ENCODE measurements at regions not wholly inside any gene's neighbourhood (a gene's known extent, or its start where the extent isn't known, plus 50 kb on each side); places are given as distances from the start of the nearest gene placed in this dataset.

GRCh38 chrX:4670606-4671005 lies 957.2 kb upstream of the PRKX start:
- WGBS, 4 donors: 73 to 94% (median 86%) methylated on average over 5 of the region's 5 CpGs
- intact Hi-C loops (cut with DNase I): no loop called here

GRCh38 chrX:4668802-4669536 lies 955.5 kb upstream of the PRKX start:
- H3K4me1 ChIP-seq (replicated peaks in 1 of 2): no peaks in the 10 kb centered on the region
- 66 to 74% (median 72%) methylated on average over 7 of the region's 7 CpGs for WGBS, 4 donors
- TF ChIP-seq POLR2A (IDR thresholded peaks at IDR 0.05) (no peak), CTCF (IDR thresholded peaks at IDR 0.05) (no peak)
- H3K9me3 ChIP-seq (replicated peaks in 1 of 3): no peaks in the 10 kb centered on the region
- no peaks in the 10 kb centered on the region for H3K27me3 ChIP-seq
- H3K27ac ChIP-seq: no peak overlapping the region
- H3K36me3 ChIP-seq (replicated peaks in 1 of 2): no peaks in the 10 kb centered on the region
- intact Hi-C loops (cut with DNase I): no loop called here
- DNase-seq: no peak
- H3K4me3 ChIP-seq: no peak overlapping the region

More at GRCh38 chrX:4670606-4671005, 957.2 kb upstream of the PRKX start:
- DNase-seq: no peak
- no peaks in the 10 kb centered on the region for H3K36me3 ChIP-seq (replicated peaks in 1 of 2)
- H3K27me3 ChIP-seq: no peaks in the 10 kb centered on the region
- no peaks in the 10 kb centered on the region for H3K4me1 ChIP-seq (replicated peaks in 1 of 2)
- TF ChIP-seq POLR2A (IDR thresholded peaks at IDR 0.05) (no peak), CTCF (IDR thresholded peaks at IDR 0.05) (no peak)
- H3K4me3 ChIP-seq: no peak overlapping the region
- no peaks in the 10 kb centered on the region for H3K9me3 ChIP-seq (replicated peaks in 1 of 3)
- no peak overlapping the region for H3K27ac ChIP-seq

GRCh38 chrX:4663085-4663484 lies 949.6 kb upstream of the PRKX start:
- H3K27me3 ChIP-seq: no peaks in the 10 kb centered on the region
- H3K4me3 ChIP-seq: no peak overlapping the region
- no peak overlapping the region for H3K27ac ChIP-seq
- H3K4me1 ChIP-seq (replicated peaks in 1 of 2): no peaks in the 10 kb centered on the region
- DNase-seq: no peak
- H3K36me3 ChIP-seq (replicated peaks in 1 of 2): no peaks in the 10 kb centered on the region
- TF ChIP-seq CTCF (IDR thresholded peaks at IDR 0.05) (no peak), POLR2A (IDR thresholded peaks at IDR 0.05) (no peak)
- WGBS, 4 donors: 78 to 85% (median 80%) methylated on average over 3 of the region's 3 CpGs
- H3K9me3 ChIP-seq (replicated peaks in 1 of 3): no peaks in the 10 kb centered on the region
- intact Hi-C loops (cut with DNase I): no loop called here

GRCh38 chrX:4661771-4662170 lies 948.3 kb upstream of the PRKX start:
- 78 to 83% (median 81%) methylated on average over 5 of the region's 5 CpGs for WGBS, 4 donors
- Histone ChIP-seq H3K36me3 (replicated peaks in 1 of 2) (no peaks in the 10 kb centered on the region), H3K9me3 (replicated peaks in 1 of 3) (no peaks in the 10 kb centered on the region), H3K4me1 (replicated peaks in 1 of 2) (no peaks in the 10 kb centered on the region), H3K27me3 (no peaks in the 10 kb centered on the region), H3K4me3 (no peak overlapping the region), H3K27ac (no peak overlapping the region)
- intact Hi-C loops (cut with DNase I): no loop called here
- DNase-seq: no peak
- TF ChIP-seq POLR2A (IDR thresholded peaks at IDR 0.05) (no peak), CTCF (IDR thresholded peaks at IDR 0.05) (no peak)
